OCI-LY3 (cell line): ENCODE measurements at regions not wholly inside any gene's neighbourhood (a gene's known extent, or its start where the extent isn't known, plus 50 kb on each side); places are given as distances from the start of the nearest gene placed in this dataset.

Experiments used
- H2AFZ ChIP-seq: fragments of 200-600, 300-600 bp; shearing (Covaris generic); 2 replicates; pipeline ENCODE4 v1.6.0; 2014; ENCODE audit warnings: antibody characterized with exemption, low read depth, low read length
- H3K27ac ChIP-seq: fragments of 200-600, 300-600 bp; sonication (generic); 2 replicates; pipeline ENCODE4 v1.5.1; 2014; ENCODE audit warnings: mild to moderate bottlenecking, low read length, moderate library complexity, mixed read lengths
- H3K27me3 ChIP-seq: fragments of 200-600, 300-600 bp; sonication (generic); 2 replicates; pipeline ENCODE4 v1.6.1; 2014; ENCODE audit warnings: low read depth, low read length, mixed read lengths
- H3K36me3 ChIP-seq: fragments of 200-600, 300-600 bp; sonication (generic); replicated peaks from 2 replicates; pipeline ENCODE3; 2014; ENCODE audit warnings: low read depth, low read length, mixed read lengths
- H3K4me1 ChIP-seq: fragments of 300-600, 200-600 bp; sonication (generic); 2 replicates; pipeline ENCODE4 v1.6.1; 2014; ENCODE audit warnings: low read length, mixed read lengths
- H3K4me2 ChIP-seq: fragments of 200-600, 300-600 bp; sonication (generic); 2 replicates; pipeline ENCODE4 v1.6.1; 2014; ENCODE audit warnings: low read length, mixed read lengths
- H3K4me3 ChIP-seq: fragments of 300-600, 200-600 bp; sonication (generic); 2 replicates; pipeline ENCODE4 v1.5.1; 2014; ENCODE audit warnings: antibody characterized with exemption, mild to moderate bottlenecking, low read length, moderate library complexity
- H3K79me2 ChIP-seq: fragments of 300-600, 200-600 bp; shearing (Covaris generic); 2 replicates; pipeline ENCODE4 v1.6.1; 2014; ENCODE audit warnings: mild to moderate bottlenecking, low read length, mixed read lengths
- H3K9ac ChIP-seq: fragments of 300-600, 200-600 bp; shearing (Covaris generic); 2 replicates; pipeline ENCODE4 v1.6.0; 2014; ENCODE audit warnings: mild to moderate bottlenecking, low read length, moderate library complexity
- H3K9me3 ChIP-seq: fragments of 200-600, 300-600 bp; shearing (Covaris generic); 2 replicates; pipeline ENCODE4 v1.6.1; 2014; ENCODE audit warnings: low read length, mixed read lengths; ENCODE audit not compliant: insufficient read depth
- H4K20me1 ChIP-seq: fragments of 200-600, 300-600 bp; sonication (generic); 2 replicates; pipeline ENCODE4 v1.6.1; 2016; ENCODE audit warnings: low read length, mixed read lengths; ENCODE audit not compliant: insufficient read depth
- EZH2phosphoT487 ChIP-seq: fragments of 200-600 bp; shearing (Covaris generic); IDR thresholded peaks from 2 replicates; pipeline ENCODE4 v1.6.1; 2018; ENCODE audit warnings: antibody characterized with exemption, mixed run types, low read depth
- TF ChIP-seq, protein P1 (sequence below): fragments of 200-600, 300-600 bp; sonication (generic); IDR thresholded peaks from 2 replicates; pipeline ENCODE4 v1.5.1; 2014; ENCODE audit warnings: antibody characterized with exemption, low read length, low read depth

- TF ChIP-seq, protein P1, sequence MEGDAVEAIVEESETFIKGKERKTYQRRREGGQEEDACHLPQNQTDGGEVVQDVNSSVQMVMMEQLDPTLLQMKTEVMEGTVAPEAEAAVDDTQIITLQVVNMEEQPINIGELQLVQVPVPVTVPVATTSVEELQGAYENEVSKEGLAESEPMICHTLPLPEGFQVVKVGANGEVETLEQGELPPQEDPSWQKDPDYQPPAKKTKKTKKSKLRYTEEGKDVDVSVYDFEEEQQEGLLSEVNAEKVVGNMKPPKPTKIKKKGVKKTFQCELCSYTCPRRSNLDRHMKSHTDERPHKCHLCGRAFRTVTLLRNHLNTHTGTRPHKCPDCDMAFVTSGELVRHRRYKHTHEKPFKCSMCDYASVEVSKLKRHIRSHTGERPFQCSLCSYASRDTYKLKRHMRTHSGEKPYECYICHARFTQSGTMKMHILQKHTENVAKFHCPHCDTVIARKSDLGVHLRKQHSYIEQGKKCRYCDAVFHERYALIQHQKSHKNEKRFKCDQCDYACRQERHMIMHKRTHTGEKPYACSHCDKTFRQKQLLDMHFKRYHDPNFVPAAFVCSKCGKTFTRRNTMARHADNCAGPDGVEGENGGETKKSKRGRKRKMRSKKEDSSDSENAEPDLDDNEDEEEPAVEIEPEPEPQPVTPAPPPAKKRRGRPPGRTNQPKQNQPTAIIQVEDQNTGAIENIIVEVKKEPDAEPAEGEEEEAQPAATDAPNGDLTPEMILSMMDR = no peak
- no peak for TF ChIP-seq EZH2phosphoT487
- H3K27me3 ChIP-seq = no peaks in the 10 kb centered on the region
- no peaks in the 10 kb centered on the region for H3K79me2 ChIP-seq
- H3K4me3 ChIP-seq = peak overlapping the region; percentile 28
- no peaks in the 10 kb centered on the region for H3K36me3 ChIP-seq
- H4K20me1 ChIP-seq = no peaks in the 10 kb centered on the region
- H3K4me1 ChIP-seq = no peaks in the 10 kb centered on the region
- no peaks in the 10 kb centered on the region for H3K9me3 ChIP-seq
- 0 out of 2 replicates have a peak overlapping the region, but pooled peaks have one; percentile 56 for H2AFZ ChIP-seq
- no peak overlapping the region for H3K9ac ChIP-seq
- no peak overlapping the region for H3K27ac ChIP-seq
- H3K4me2 ChIP-seq = peak overlapping the region; percentile 35
These were observed 411.4 kb downstream of the HLX start for GRCh38 chr1:221290669-221291068.

- no peaks in the 10 kb centered on the region for H3K36me3 ChIP-seq
- no peak overlapping the region for H3K27ac ChIP-seq
- no peaks in the 10 kb centered on the region for H4K20me1 ChIP-seq
- no peaks in the 10 kb centered on the region for H3K9me3 ChIP-seq
- H3K79me2 ChIP-seq = no peaks in the 10 kb centered on the region
- H3K4me3 ChIP-seq = no peak overlapping the region
- TF ChIP-seq, protein P1 = no peak
- TF ChIP-seq EZH2phosphoT487 = no peak
- H2AFZ ChIP-seq = 0 out of 2 replicates have a peak overlapping the region, but pooled peaks have one; percentile 56
- no peaks in the 10 kb centered on the region for H3K27me3 ChIP-seq
- peak overlapping the region; percentile 35 for H3K4me2 ChIP-seq
- H3K4me1 ChIP-seq = no peaks in the 10 kb centered on the region
- H3K9ac ChIP-seq = no peak overlapping the region
These were observed 411.9 kb downstream of the HLX start for GRCh38 chr1:221291113-221291512.

DNA sequence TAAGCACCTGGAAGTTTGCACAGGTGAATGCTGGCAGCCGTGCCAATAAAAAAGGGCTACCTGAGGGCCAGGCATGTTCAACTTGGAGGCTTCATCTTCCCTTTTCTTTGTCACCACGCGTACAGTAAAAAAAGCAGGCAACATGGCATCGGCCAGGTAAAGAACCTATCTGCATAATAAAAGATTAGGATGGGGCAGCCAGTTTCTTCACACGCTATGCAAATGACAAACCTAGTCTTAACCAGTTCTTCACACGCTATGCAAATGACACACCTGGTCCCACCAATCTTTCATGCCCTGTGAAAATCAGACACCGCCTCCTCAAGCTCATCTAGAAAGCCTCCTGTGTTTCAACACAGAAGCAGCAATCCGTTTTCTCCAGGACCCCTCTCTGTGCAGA is 413.4 kb downstream of the HLX start:
- TF ChIP-seq EZH2phosphoT487 = no peak
- TF ChIP-seq, protein P1 = no peak
- H3K36me3 ChIP-seq = no peaks in the 10 kb centered on the region
- H2AFZ ChIP-seq = no peak overlapping the region
- no peak overlapping the region for H3K27ac ChIP-seq
- H3K27me3 ChIP-seq = no peaks in the 10 kb centered on the region
- H3K9me3 ChIP-seq = no peaks in the 10 kb centered on the region
- H3K9ac ChIP-seq = no peak overlapping the region
- H3K4me1 ChIP-seq = no peaks in the 10 kb centered on the region
- H3K4me3 ChIP-seq = no peak overlapping the region
- no peaks in the 10 kb centered on the region for H4K20me1 ChIP-seq
- H3K4me2 ChIP-seq = no peak overlapping the region
- no peaks in the 10 kb centered on the region for H3K79me2 ChIP-seq

DNA sequence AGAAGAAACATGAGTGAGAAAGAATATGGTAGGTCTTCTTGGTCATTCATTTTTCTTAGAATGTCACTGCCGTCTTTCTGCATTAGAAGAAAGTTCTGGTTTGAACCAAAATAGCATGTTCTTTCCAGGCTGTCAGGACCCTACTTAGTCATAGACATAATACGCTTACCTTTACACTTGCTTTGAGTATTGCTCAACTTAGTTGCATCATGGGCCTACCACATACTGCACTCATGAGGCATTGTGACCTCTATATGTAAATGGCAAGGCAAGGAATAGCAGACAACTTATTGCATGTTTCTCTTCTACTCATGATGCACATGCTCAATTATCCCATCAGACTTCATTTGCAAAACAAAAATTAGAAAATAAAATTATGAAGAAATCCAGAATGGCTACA is 415.0 kb downstream of the HLX start:
- H3K79me2 ChIP-seq = no peaks in the 10 kb centered on the region
- no peaks in the 10 kb centered on the region for H3K9me3 ChIP-seq
- no peak overlapping the region for H2AFZ ChIP-seq

More for the DNA sequence above, 415.0 kb downstream of the HLX start:
- no peak overlapping the region for H3K4me3 ChIP-seq
- H3K9ac ChIP-seq = no peak overlapping the region
- no peaks in the 10 kb centered on the region for H4K20me1 ChIP-seq
- H3K36me3 ChIP-seq = no peaks in the 10 kb centered on the region
- H3K27me3 ChIP-seq = no peaks in the 10 kb centered on the region
- H3K27ac ChIP-seq = no peak overlapping the region
- H3K4me1 ChIP-seq = no peaks in the 10 kb centered on the region
- TF ChIP-seq EZH2phosphoT487 = no peak
- TF ChIP-seq, protein P1 = no peak
- H3K4me2 ChIP-seq = no peak overlapping the region
